HG03135 (cell line): ENCODE measurements at regions not wholly inside any gene's neighbourhood (a gene's known extent, or its start where the extent isn't known, plus 50 kb on each side); places are given as distances from the start of the nearest gene placed in this dataset.
"Not testable (repeated sequence)": the region's sequence is repeated elsewhere in the genome, so short reads cannot be mapped to it uniquely, and the experiment has no call there.

Experiments
- ATAC-seq: cut with Tn5 transposase; IDR thresholded peaks from one replicate; pipeline ENCODE4 v1.9.1; 2021; ENCODE audit warnings: mild to moderate bottlenecking, moderate library complexity; ENCODE audit not compliant: unreplicated experiment

- no peak for ATAC-seq
Observed at GRCh38 chr6:131488780-131489179, 84.2 kb upstream of the ARG1 start.

- ATAC-seq: no peak
Observed at GRCh38 chr6:131490441-131490840, 82.6 kb upstream of the ARG1 start.

- no peak for ATAC-seq
Observed at GRCh38 chr6:131492932-131493573, 80.0 kb upstream of the ARG1 start.

- ATAC-seq: not testable (repeated sequence)
Observed at GRCh38 chr6:131504387-131504786, 68.6 kb upstream of the ARG1 start.

- ATAC-seq: no peak
Observed at GRCh38 chr6:131510094-131510493, 62.9 kb upstream of the ARG1 start.

- ATAC-seq: no peak
Observed at GRCh38 chr6:131510591-131510990, 62.4 kb upstream of the ARG1 start.

GRCh38 chr6:131519670-131520436, 53.2 kb upstream of the ARG1 start:
- peak; percentile 93 for ATAC-seq
